ENCODE measurements at regions not wholly inside any gene's neighbourhood (a gene's known extent, or its start where the extent isn't known, plus 50 kb on each side); places are given as distances from the start of the nearest gene placed in this dataset.
"Not testable (repeated sequence)": the region's sequence is repeated elsewhere in the genome, so short reads cannot be mapped to it uniquely, and the experiment has no call there.

DNA sequence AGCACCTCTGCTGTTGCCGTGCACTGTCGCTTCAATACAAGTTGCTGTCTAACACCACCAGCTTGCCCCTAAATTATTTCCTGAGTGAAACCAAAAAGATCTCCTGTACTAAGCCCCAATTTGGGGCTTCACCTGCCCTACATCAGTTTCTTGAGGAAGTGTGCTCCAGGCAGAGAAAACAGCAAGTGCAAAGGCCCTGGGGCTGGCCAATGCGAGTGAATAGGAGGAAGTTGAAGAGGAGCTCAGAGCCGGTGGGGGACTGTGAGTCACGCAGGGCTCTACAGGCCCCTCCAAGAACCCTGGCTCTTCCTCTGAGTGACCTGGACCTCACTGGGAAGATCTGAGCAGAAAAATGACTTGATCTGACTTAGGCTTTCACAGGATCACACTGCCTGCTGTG, 117.2 kb downstream of the IPO8 start:
- DNase-seq = no peak

- no peak for DNase-seq
These were observed 122.5 kb downstream of the IPO8 start for GRCh38 chr12:30573145-30573544.

DNA sequence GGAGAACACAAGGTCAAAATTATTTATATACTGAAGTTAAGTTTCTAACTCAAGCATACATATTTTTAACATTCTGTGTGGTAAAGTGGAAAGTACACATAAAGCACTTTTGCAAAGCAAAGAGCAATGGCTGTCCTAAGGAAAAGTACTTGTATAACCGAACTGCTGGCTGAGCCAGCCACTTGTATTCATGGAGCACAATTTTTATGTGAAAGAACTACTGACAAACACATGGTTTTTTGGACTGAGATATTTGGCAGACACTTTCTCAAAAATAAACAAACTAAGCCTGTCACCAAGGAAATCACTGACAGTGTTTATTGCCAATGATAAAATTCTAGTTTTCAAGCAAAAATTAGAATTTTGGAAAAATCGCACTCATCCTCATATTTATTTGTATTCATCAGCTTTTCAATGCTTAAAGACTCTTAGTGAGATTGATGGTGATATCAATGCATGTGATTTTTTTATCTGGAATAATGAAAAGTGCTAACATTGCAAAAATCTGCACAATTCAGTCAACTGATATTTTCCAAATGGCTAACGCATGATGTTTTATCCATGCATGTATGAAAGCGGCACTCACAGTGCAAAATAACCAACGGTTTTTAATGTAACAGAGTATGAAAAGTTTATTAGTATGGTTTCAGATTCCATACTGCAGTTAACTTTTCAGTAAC, 125.3 kb downstream of the IPO8 start:
- no peak for DNase-seq

- no peak for DNase-seq
These were observed 126.2 kb downstream of the IPO8 start for GRCh38 chr12:30569426-30569825.

GRCh38 chr12:30568453-30568852, 127.2 kb downstream of the IPO8 start:
- DNase-seq = no peak

DNA sequence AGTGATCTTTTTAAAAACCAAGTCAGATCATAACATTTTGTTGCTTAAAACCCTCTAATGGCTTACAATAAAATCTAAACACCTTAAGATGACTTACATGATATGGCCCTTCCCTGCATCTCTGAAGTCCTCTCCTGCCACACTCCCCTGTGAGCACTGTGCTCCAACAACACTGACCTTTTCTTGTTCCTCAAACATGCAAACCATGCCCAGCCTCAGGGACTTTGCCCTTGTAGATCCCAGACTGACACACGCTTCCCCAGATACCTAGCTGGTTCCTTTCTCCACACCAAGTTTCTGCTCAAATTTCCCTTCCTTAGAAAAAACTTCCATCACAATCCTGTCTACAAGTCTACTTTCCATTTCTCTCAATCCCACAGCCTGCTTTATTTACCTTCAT, 128.6 kb downstream of the IPO8 start:
- DNase-seq = no peak

DNA sequence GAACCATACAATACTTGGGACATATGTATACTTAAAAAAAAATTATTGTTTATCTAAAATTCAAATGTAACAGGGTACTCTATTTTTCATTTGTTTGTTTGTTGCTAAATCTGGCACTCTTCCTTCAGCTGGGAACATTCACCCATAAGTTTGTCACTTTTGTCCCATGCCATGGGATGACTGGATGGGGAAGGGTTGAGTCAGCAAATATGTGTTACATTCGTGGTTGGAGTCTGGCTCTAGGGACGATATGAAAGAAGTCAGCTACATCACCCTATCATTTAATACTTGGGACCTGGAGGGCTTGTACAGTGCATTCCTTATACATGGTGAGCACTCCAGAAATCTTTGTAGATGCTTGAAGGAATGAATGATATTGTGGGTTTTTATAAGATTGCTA, 131.3 kb downstream of the IPO8 start:
- DNase-seq = no peak

- DNase-seq = no peak
These were observed 147.5 kb downstream of the IPO8 start for GRCh38 chr12:30548203-30548602.

- DNase-seq = no peak
These were observed 149.5 kb downstream of the IPO8 start for GRCh38 chr12:30546121-30546520.

DNA sequence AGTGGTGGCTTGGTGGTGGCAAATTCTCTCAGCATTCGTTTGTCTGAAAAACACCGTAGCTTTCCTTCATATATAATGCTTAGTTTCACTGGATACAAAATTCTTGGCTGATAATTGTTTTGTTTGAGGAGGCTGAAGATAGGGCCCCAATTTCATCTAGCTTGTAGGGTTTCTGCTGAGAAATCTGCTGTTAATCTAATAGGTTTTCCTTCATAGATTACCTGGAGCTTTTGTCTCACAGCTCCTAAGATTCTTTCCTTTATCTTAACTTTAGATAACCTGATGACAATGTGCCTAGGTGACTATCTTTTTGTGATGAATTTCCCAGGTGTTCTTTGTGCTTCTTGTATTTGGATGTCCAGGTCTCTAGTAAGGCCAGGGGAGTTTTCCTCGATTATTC, 151.0 kb downstream of the IPO8 start:
- not testable (repeated sequence) for DNase-seq

- DNase-seq = no peak
These were observed 158.4 kb downstream of the IPO8 start for GRCh38 chr12:30537228-30537627.

DNA sequence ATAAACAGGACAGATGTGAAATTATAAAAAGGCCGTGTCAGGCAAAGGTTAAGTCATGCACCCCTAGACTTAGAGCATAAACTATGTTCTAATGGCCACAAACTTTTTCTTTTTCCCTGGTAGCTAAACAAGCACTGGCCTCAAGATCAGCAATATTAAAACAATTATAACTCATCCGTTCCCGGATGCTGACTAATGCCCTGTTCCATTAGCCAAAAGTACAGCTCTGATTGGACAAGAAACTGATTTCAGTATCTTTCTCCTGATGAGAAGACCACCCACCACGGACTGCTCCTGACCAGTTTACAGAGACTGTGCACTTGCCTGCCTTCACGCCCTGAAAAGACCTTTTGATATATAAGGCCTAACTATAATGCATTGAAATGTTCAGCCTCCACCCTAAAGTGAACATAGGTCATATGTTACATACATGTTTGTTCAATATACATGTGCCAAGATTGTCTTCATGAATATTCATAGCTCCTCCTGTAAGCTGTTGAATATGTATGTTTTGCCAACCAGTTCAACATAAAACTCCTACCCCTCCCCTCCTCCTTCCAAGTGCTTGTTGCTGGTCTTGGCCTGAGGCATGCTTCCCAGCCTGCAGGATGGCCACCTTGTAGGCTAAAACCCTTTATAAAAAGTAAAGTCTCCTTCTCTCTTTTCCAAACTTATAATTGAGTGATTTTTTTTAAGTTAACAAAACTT, 162.0 kb downstream of the IPO8 start:
- DNase-seq = peak; percentile 63

- no peak for DNase-seq
These were observed 163.7 kb downstream of the IPO8 start for GRCh38 chr12:30531731-30532678.

- no peak for DNase-seq
These were observed 166.0 kb downstream of the IPO8 start for GRCh38 chr12:30529489-30530269.

DNA sequence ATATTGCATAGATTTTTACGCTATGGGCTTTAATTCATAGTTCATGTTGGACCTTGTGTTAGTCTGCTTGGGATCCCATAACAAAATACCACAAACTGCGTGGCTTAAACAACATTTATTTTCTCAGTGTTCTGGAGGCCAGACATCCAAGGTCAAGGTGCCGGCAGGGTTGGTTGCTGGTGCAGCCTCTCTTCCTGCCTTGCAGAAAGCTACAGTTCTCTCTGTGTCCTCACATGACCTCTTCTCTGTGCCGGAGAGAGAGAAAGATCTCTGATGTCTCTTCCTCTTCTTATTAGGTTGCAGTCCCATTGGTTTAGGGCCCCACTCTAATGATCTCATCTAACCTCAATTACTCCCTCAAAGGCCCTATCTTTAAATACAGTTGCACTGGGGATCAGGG, 170.5 kb downstream of the IPO8 start:
- no peak for DNase-seq

DNA sequence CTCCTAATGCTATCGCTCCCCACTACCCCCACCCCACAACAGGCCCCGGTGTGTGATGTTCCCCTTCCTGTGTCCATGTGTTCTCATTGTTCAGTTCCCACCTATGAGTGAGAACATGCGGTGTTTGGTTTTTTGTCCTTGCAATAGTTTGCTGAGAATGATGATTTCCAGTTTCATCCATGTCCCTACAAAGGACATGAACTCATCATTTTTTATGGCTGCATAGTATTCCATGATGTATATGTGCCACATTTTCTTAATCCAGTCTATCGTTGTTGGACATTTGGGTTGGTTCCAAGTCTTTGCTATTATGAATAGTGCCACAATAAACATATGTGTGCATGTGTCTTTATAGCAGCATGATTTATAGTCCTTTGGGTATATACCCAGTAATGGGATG, 175.4 kb downstream of the IPO8 start:
- not testable (repeated sequence) for DNase-seq

- DNase-seq = no peak
These were observed 176.1 kb downstream of the IPO8 start for GRCh38 chr12:30519535-30519934.

GRCh38 chr12:30517320-30517719, 178.3 kb downstream of the IPO8 start:
- DNase-seq = no peak

DNA sequence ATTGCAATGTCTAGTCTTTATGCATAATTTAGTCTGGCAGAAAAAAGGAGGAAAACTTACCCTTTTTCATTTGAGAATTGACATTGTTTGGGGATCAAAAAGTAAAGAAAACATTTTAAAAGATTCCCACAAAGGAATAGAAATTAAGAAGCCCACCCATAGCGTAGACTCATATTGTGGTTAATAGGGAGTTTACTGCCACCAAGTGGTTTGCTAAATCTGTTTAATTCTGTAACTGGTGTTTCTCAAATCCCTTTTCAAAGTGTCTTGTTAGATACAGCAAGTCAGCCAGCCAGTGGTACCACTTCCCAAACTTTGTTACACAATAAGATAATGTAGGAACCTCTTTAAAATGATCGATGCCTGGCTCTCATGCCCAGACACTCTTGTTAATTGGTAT, 180.3 kb downstream of the IPO8 start:
- DNase-seq = peak; percentile 29

GRCh38 chr12:30514666-30515065, 181.0 kb downstream of the IPO8 start:
- DNase-seq = no peak

DNA sequence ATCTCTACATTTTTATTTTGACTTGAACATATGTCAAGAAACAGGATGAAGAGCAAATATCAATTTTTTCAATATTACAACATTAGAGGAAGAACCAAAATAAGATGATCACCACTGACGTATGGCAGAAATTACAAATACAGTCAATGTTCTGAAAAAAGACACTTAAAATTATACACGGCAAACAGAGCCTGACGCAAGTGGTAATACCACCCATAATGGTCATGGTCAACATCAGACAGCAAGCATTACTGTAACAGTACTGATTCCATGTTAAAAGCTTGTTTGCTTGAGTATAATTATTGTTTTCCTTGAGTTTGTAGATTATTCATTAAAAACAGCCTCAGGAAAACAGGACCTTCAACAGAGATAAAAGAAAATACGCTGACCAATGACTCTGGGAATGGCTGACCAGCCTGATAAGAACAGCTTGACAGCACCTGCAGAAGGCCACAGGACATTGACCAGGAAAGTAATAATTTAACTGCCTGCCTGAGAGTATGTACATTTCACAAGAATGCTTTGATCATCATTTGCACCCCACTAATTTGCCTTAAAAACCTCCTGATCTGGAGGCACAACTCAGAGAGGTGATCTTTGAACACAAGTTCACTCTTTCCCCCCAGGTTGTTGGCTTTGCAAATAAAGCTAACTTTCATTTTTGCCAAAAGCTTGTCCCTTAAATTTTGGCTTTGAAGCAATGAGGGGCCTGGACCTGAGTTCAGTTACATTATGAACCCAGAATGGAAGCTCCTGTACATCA, 187.3 kb downstream of the IPO8 start:
- DNase-seq = no peak

- no peak for DNase-seq
These were observed 188.1 kb downstream of the IPO8 start for GRCh38 chr12:30507576-30507975.

Data from HCEC 1CT (cell line).